ENCODE measurements at regions not wholly inside any gene's neighbourhood (a gene's known extent, or its start where the extent isn't known, plus 50 kb on each side); places are given as distances from the start of the nearest gene placed in this dataset.

DNA sequence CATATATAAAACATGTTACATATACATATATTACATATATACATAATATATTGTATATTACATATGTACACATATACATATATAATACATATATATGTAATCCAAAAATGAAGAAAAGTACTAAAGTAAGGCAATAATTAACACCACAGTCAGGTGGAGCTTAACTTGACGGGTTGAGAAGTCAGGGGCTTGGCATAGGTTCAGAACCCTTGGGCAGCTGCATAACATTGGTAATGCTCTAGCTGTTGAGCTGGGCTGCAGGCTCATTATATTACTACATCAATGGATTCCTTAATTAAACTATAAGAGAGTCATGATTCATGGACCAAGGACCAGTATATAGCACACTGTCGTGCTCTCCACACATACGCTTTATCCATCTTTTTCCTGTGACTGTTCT is 435.2 kb upstream of the ADAMTS16 start:
- TF ChIP-seq FOXP2 (optimal IDR thresholded peaks at IDR 0.05; ENCODE audit: borderline replicate concordance, extremely low read depth, extremely low read length, insufficient read depth): no peak
- no peak for TF ChIP-seq POLR2AphosphoS5 (IDR thresholded peaks at IDR 0.05; ENCODE audit: low read depth, low read length)
- no peak for TF ChIP-seq REST (IDR thresholded peaks at IDR 0.05; ENCODE audit: insufficient read depth in 1 of 2, low read depth in 2 of 2, low read length in 2 of 2)

DNA sequence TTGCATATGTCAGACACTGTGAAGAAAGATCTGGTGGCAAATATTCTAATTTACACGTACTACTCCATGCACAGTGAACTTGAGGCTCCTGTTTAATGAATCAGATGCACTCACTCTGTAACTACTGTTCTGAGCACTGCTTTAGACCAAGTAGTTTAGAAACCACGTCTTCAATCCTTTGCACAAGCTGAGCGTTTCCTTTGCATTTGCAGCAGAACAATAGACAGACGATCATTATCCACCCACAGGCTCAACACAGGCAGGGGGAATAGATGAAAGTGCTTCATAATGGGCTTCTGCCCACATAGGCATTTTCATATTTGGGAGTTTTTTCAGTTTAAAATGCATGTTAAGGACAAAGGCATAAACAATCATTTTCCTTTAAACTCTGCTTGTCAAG is 423.3 kb upstream of the ADAMTS16 start:
- TF ChIP-seq FOXP2 (optimal IDR thresholded peaks at IDR 0.05; ENCODE audit: borderline replicate concordance, extremely low read depth, extremely low read length, insufficient read depth): no peak
- TF ChIP-seq TAF1 (IDR thresholded peaks at IDR 0.05; ENCODE audit: borderline replicate concordance, insufficient read depth, low read length): no peak
- TF ChIP-seq POLR2AphosphoS5 (IDR thresholded peaks at IDR 0.05; ENCODE audit: low read depth, low read length): no peak
- no peak for TF ChIP-seq REST (IDR thresholded peaks at IDR 0.05; ENCODE audit: insufficient read depth in 1 of 2, low read depth in 2 of 2, low read length in 2 of 2)
- TF ChIP-seq SIN3A (IDR thresholded peaks at IDR 0.05; ENCODE audit: borderline replicate concordance, insufficient read depth, low read length): no peak

- TF ChIP-seq SIN3A (IDR thresholded peaks at IDR 0.05; ENCODE audit: borderline replicate concordance, insufficient read depth, low read length) (no peak), TAF1 (IDR thresholded peaks at IDR 0.05; ENCODE audit: borderline replicate concordance, insufficient read depth, low read length) (no peak), REST (IDR thresholded peaks at IDR 0.05; ENCODE audit: insufficient read depth in 1 of 2, low read depth in 2 of 2, low read length in 2 of 2) (no peak), FOXP2 (optimal IDR thresholded peaks at IDR 0.05; ENCODE audit: borderline replicate concordance, extremely low read depth, extremely low read length, insufficient read depth) (no peak), POLR2AphosphoS5 (IDR thresholded peaks at IDR 0.05; ENCODE audit: low read depth, low read length) (no peak)
These were observed 422.7 kb upstream of the ADAMTS16 start for GRCh38 chr5:4717446-4717845.

- TF ChIP-seq REST (IDR thresholded peaks at IDR 0.05; ENCODE audit: insufficient read depth in 1 of 2, low read depth in 2 of 2, low read length in 2 of 2) (no peak), FOXP2 (optimal IDR thresholded peaks at IDR 0.05; ENCODE audit: borderline replicate concordance, extremely low read depth, extremely low read length, insufficient read depth) (no peak), POLR2AphosphoS5 (IDR thresholded peaks at IDR 0.05; ENCODE audit: low read depth, low read length) (no peak), TAF1 (IDR thresholded peaks at IDR 0.05; ENCODE audit: borderline replicate concordance, insufficient read depth, low read length) (no peak), SIN3A (IDR thresholded peaks at IDR 0.05; ENCODE audit: borderline replicate concordance, insufficient read depth, low read length) (no peak)
These were observed 419.3 kb upstream of the ADAMTS16 start for GRCh38 chr5:4720831-4721230.

- no peak for TF ChIP-seq SIN3A (IDR thresholded peaks at IDR 0.05; ENCODE audit: borderline replicate concordance, insufficient read depth, low read length)
- TF ChIP-seq FOXP2 (optimal IDR thresholded peaks at IDR 0.05; ENCODE audit: borderline replicate concordance, extremely low read depth, extremely low read length, insufficient read depth): no peak
- no peak for TF ChIP-seq TAF1 (IDR thresholded peaks at IDR 0.05; ENCODE audit: borderline replicate concordance, insufficient read depth, low read length)
- TF ChIP-seq REST (IDR thresholded peaks at IDR 0.05; ENCODE audit: insufficient read depth in 1 of 2, low read depth in 2 of 2, low read length in 2 of 2): no peak
- TF ChIP-seq POLR2AphosphoS5 (IDR thresholded peaks at IDR 0.05; ENCODE audit: low read depth, low read length): no peak
These were observed 417.2 kb upstream of the ADAMTS16 start for GRCh38 chr5:4722886-4723285.

Measured in PFSK-1 (cell line).